SKM-1 (cell line): ENCODE measurements at regions not wholly inside any gene's neighbourhood (a gene's known extent, or its start where the extent isn't known, plus 50 kb on each side); places are given as distances from the start of the nearest gene placed in this dataset.
"Not testable (repeated sequence)": the region's sequence is repeated elsewhere in the genome, so short reads cannot be mapped to it uniquely, and the experiment has no call there.

Experiments
- DNase-seq: peaks from one replicate; lab custom pipeline; 2025; ENCODE audit not compliant: unreplicated experiment; lab: John Stamatoyannopoulos, UW

DNA sequence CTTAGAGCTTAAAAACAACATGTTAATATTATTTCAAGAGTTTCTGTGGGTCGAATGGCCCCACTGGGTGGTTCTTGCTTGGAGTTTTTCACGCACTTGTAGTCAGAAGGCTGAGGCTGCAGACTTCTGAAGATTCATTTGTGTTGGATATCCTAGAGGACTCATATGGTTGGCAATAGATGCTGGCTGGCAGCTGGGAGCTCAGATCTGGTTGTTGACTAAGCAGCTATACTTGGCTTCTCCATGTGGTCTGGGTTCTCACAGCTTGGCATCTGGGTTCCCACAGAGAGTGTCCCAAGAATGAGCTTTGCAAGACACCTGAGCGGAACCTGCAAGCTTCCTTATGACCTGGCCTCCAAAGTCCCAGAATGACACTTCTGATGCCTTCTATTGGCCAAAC, 163.9 kb upstream of the ZC3H12C start:
- no peak for DNase-seq

DNA sequence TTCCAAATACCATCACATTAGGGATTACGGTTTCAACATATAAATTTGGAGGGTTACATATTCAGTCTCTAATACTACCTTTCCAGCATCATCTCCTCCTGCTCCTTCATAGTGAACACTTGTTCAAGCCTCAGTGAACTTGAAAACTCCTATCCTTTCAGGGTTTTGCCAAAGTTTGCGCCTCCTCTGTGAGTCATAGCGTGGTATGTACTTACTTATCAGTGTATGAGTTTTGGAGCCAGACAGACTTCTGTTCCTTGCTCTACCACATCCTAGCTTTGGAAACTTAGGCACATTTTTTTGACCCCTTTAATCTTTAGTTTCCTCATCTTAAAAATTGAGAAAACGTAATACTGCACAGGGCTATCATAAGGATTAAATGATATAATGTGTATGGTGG, 160.1 kb upstream of the ZC3H12C start:
- no peak for DNase-seq

DNA sequence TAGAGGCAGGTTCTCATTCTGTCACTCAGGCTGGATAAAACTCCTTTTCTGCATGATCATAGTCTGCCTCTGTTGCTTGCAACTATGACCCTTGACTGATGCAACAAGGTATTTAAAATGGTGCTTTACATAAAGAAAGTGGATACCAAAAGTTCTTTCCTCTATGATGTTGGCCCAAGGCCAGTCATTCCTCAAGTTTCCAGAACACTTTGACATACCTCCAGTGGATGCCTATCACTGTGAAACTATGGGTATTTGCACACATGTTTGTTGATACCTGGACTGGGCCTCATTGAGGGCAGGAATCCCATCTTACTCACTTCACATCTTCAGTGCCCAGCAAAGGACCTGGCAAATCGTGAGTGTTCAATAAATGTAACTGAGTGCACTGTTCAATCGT, 159.0 kb upstream of the ZC3H12C start:
- DNase-seq, result no peak

DNA sequence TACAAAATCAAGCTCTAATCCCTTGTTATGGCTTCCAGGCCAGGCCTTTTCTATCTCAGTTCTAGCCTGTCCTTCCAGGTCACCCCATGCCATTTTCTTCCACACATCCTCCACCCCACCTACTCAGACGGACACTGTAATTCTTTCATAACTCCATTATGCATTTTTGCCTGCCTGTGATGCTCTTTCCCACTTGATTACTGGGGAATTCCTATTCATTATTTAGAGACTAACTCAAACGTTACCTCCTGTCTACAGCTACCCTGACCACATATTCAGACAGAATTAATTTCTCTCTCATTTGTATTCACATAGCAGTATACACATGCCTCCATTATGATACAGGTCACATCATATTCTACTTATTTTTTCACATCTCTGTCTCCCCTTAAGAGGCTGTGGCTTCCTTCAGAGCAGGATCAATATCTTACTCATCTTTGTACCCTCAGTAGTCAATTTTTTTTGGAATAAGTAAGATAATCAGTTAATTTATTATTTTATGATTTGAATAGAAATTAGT, 156.5 kb upstream of the ZC3H12C start:
- DNase-seq, result no peak

DNA sequence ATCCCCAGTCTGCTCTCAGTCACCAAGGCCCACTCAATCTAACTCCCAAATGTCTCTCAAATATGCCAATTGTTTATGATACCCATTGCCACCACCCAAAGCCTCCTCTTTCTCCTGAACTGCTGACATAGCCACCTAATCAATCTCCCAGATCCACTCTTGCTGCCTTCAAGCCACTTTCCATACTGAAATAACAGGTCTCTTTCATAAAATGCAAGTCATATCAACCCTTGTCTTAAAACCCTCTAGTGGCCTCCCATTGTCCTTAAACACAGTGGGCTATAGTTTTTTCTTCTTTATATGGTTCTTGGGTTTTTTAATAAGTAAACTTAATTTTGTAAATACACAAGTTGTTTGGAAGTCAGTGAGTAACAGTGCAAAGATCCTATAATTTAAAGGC, 155.2 kb upstream of the ZC3H12C start:
- no peak for DNase-seq

DNA sequence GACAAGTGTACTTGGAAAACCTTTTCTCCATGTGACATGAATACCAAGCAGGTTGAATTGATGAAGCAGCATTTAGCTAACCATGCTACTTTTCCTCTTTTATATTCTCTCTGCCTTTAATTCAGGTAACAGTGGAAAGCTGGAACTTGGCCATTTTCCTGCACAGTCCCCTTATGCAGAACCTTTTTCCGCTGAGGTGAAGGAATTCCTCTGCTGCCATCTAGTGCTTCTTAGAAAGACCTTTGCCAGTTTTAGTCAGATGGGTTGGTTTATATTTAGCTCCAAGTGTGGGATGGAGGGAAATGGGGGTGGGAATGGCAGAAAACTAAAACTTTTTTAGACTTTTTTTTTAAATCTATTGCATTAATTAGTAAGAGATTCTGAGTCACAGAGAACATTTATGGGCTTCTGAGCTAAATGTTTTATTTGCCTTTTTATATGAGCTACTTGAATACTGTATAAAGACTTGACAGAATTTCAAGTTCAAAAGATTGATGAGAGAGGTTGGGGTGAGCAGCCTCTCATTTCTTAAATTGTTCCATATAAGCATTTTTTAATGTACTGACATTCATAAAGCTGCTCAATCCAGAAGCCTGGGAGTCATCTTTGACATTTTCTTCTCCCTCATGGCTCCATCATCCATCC, 153.9 kb upstream of the ZC3H12C start:
- DNase-seq, result peak; percentile 50

DNA sequence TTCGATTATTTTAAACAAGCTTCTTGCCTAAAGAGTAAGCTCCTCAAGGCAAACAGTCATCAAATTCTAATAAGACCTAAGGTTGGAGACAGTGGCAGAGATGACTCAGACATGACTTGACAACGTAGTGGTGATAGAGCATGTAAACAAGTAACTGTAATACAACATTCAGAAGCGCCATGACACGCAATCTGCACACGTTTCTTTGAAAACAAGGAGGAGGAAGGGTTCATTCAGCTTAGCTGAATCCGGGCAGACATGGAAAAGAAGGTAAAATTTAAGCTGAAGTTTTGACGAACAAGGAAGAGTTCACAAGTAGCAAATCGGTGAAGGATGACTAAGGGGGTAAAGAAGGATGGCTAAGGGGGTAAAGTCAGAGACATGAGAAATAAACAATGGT, 152.4 kb upstream of the ZC3H12C start:
- DNase-seq, result no peak

DNA sequence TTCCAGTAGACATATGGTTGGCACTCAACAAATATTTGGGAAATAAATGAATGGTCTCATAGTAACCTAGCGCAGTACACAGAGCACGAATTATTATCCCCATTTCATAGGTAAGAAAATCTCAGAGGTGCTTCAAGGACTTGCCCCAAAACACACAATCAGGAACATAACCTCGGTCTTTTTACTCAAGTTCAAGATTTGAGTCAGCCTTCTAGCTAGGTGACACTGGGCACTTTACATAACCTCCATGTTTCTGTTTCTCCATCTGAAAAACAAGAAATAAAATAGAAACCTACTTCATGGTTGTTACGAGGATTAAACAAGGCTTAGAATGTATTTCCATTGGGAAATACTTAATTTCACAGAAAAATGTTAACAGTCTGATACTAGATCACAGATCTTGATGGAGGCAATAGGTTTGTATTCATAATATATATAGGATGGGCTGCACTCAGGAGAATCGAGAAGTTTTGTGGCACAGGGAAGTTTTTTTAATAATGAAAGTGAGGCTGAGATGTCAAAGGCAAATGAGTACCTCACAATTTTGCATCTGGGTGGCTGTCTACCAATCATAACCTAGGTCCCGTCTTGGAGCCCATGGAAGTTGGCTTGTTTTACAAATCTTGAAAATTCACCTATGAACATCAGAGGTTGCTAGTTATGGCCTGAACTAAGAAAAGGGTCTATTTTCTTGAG, 147.4 kb upstream of the ZC3H12C start:
- no peak for DNase-seq

DNA sequence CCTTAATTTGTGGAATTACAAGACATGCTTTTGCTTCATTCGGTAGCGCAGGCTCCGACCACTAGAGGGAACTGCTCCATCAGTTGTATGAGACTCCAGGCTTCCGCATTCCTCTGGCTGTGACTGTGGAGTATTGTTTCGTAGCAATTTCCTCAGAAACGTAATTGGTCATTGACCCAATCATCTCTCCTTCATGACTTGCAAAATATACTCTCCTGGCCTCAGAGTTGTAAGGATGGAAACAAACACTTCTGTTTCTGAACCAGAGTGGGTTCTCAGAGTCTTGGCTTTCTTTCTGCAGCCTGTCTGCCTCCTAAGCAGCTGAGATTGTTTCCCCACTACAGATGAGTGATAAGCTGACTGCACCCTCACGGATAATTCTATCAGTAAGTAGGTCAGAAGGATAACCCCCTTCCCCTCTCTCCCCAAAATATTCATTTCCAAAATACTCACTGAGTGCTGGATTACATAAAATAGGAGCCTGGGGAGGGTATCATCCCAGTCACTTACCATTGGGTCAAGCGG, 146.8 kb upstream of the ZC3H12C start:
- DNase-seq, result peak; percentile 93

DNA sequence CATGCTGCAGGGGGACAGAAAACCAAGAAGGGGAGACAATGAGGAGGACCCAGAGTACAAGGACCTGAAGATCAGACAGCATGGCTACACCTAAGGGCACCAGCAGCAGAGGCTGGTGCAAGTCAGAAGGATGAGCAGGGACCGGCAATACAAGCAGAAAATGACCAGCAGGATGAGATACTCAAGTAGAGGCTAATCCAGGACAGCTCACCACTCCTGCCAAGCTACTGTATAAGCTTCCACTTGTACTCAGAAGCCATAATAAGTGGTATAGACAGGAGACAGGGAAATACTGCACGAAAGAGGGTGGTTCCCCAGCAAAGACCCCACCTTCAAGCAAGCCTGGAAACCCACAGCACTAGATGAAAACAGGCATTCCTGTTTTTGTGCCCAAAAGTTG, 138.7 kb upstream of the ZC3H12C start:
- DNase-seq, result no peak

DNA sequence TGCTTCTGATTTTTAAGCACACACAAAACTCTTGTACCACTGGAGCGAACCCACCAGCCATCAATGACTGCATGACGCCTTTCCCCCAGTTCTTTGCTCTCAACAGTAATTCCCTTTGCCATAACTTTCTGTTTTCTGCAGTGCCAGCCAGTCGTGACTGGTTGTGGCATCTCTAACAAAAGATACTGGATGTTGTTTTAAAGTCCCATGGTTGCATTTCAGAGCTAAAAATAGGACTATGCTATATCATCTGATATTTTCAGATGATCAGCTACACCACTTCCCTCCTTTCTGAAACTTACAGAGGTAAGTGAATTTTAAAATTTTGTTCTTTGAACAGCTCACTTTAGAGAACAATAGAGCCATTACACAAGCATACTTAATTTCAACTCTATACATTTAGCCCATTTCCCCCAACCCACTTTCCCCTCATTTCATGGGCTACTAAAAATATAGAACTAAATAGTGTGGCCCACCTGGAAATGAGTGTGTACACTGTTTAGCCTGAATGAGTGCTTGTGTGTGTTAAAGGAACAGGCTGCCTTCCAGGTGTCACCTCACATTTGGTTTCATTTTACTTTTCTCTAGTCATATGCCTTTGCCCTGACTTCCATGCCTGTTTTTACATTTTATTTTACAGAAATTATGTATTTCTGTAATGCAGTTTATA, 136.9 kb upstream of the ZC3H12C start:
- DNase-seq, result no peak

DNA sequence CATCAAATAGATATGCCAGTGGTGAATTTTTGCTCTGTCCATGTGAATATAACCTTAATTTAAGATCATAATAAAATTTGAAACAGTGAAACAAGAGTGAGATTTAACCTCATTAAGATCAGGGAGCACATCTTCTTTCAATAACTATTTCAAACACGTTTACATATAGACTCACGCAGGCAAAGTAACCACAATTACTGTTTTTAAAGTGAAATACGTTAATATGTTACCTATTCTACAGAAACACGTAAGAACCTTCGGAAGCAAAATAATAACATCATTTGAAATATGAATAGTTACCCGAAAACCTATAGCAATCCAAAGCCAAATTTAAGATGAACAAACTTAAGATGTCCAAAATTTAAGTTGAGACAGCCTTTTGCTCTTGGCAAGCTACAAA, 136.2 kb upstream of the ZC3H12C start:
- no peak for DNase-seq

DNA sequence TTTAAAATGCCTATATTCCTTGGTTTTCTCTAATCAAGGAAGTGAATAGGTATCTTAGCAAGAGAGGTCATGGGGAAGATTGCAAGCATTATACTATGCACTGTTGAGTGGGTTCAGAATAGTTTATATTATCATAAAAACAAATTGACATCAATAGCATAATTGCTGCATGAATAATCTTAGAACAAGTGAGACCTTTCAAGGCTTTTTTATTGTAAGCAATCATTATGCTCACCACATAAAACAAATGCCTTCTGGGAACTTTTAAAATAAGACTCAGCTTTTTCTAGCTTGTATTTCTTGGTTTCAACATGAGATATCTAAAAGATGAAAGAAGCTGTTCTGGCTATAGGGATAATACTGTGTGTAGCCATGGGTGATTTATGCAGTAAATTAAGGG, 135.6 kb upstream of the ZC3H12C start:
- no peak for DNase-seq

DNA sequence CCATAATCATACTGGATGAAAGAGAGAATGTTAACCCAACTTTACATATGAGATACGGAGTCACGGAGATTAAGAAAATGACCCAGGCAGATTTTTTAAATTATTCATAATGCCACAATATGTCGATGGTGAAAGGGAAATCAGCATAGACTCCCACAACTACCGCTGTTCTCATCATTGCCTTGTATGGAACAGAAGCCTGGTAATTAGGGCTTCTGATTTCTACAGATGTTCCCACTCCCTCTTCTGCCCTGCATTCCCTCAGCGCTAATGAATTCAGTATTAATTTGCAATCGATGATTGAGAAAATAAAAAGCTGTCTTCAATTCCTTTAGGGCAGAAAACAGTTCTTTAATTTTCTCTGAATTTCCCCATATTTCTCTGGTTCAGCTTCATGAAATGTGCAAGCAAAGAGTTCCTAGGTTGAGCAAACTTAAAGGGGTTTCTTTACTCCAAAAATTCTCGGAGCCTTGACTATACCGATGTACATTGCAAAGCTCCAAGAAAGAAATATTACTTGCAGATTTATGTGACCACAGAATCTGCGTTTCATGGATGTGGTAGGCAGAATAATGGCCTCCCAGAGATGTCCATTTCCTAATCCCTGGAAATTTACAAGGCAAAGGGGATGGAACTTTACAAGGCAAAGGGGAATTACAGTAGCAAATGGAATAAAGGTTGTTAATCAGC, 134.9 kb upstream of the ZC3H12C start:
- no peak for DNase-seq

DNA sequence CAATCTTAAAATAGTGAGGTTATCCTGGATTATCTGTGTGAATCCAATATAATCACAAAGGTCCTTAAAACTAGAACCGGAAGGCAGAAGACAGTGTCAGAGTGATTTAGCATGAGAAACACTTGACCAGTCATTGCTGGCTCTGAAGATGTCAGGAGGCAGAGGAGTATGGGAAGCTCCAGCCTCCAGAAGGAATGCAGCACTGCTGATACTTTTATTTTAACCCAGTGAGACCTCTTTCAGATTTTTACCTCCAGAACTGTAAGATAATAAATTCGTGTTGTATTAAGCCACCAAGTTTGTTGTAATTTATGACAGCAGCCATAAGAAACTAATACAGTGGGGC, 134.4 kb upstream of the ZC3H12C start:
- no peak for DNase-seq

DNA sequence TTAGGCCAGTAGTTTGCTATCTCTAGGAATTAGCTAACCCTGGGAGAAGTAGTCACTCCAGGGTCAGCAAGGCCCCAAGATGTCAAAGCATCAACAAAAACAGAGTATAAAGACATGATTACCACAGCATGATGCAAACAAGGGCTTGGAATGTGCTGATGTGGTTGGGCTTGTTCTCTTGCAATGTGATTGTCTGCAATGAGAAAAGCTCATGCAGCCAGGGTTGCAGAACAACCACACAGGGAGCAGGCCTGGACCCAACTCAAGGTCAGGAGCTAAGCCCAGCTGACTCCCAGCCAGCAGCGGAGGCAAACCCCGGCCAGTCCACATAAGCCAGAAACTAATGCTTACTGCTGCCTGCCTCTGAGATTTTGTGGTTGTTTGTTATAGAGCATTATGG, 132.4 kb upstream of the ZC3H12C start:
- DNase-seq, result no peak

DNA sequence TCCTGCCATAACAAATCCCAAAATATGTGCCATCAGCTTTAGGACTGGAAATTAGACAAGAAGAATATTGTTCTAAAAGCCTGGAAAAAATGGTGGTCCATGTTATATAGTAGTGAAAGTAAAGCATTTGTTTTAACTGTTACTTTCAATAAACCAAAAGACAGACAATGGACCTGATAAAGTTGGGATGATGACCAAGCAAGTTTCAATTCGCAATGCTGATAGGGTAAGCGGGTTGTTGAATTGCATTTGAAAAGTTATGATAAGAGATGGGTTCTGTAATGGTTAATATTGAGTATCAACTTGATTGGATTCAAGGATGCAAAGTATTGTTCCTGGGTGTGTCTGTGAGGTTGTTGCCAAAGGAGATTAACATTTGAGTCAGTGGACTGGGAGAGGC, 131.9 kb upstream of the ZC3H12C start:
- DNase-seq, result no peak

DNA sequence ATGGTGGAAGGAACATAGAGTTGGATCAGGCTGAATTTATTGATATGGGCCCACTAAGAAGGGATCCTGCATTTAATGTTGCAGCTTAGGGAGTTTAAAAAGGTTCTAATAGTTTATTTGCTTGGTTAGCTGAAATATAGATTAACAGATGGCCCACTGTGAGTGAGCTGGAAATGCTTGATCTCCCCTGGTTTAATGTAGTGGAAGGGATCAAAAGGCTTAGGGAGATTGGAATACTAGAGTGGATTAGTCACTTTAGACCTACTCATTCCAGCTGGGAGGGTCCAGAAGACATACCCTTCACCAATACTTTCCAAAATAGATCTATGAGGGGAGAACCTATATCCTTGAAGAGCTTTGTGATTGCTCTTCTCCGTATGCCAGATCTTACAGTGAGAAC, 130.1 kb upstream of the ZC3H12C start:
- no peak for DNase-seq

DNA sequence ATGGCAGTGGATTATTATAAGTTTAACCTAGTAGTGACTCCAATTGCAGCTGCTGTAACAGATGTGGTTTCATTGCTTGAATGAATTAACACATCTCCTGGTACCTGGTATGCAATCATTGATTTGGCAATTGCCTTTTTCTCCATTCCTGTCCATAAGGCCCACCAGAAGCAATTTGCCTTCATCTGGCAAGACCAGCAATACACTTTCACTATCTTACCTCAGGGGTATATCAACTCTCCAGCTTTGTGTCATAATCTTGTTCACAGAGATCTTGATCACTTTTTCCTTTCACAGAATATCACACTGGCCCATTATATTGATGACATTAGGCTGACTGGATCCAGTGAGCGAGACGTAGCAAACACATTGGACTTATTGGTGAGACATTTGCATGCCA, 128.7 kb upstream of the ZC3H12C start:
- DNase-seq, result no peak

DNA sequence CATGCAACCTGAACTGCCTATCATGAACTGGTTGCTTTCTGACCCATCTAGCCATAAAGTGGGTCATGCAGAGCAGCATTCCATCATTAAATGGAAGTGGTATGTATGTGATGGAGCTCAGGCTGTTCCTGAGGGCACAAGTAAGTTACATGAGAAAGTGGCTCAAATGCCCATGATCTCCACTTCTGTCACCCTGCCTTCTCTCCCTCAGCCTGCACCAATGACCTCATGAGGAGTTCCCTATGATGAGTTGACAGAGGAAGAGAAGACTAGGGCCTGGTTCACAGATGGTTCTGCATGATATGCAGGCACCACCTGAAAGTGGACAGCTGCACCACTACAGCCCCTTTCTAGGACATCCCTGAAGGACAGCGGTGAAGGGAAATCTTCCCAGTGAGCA, 127.7 kb upstream of the ZC3H12C start:
- not testable (repeated sequence) for DNase-seq

DNA sequence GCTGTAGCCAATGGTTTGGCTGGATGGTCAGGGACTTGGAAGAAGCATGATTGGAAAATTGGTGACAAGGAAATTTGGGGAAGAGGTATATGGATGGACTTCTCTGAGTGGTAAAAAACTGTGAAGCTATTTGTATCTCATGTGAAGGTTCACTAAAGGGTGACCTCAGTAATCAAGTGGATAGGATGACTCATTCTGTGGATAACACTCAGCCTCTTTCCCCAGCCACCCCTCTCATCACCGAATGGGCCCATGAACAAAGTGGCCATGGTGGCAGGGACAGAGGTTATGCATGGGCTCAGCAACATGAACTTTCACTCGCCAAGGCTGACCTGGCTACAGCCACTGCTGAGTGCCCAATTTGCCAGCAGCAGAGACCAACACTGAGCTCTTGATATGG, 127.3 kb upstream of the ZC3H12C start:
- not testable (repeated sequence) for DNase-seq

DNA sequence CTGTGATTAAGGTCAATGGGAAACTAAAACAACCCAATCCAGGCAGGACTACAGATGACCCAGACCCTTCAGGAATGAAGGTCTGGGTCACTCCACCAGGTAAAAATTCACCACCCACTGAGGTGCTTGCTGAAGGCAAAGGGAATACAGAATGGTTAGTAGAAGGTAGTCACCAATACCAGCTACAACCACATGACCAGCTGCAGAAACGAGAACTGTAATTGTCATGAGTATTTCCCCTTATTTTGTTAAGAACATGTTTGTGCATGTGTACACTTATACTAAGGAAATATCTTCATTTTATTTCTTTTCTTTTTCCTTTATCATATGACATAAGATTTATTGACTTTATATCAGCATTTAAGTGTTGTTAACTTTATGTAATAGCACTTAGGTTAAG, 126.1 kb upstream of the ZC3H12C start:
- not testable (repeated sequence) for DNase-seq
